GM19455 (cell line): ENCODE measurements at regions not wholly inside any gene's neighbourhood (a gene's known extent, or its start where the extent isn't known, plus 50 kb on each side); places are given as distances from the start of the nearest gene placed in this dataset.
"Not testable (repeated sequence)": the region's sequence is repeated elsewhere in the genome, so short reads cannot be mapped to it uniquely, and the experiment has no call there.

Experiments used
- ATAC-seq: cut with Tn5 transposase; IDR thresholded peaks from one replicate; pipeline ENCODE4 v1.9.1; 2021; ENCODE audit not compliant: unreplicated experiment

- ATAC-seq = no peak
Measured at GRCh38 chr1:189971656-189972055, 506.0 kb downstream of the BRINP3 start.

- no peak for ATAC-seq
Measured at GRCh38 chr1:189977184-189977583, 500.5 kb downstream of the BRINP3 start.

DNA sequence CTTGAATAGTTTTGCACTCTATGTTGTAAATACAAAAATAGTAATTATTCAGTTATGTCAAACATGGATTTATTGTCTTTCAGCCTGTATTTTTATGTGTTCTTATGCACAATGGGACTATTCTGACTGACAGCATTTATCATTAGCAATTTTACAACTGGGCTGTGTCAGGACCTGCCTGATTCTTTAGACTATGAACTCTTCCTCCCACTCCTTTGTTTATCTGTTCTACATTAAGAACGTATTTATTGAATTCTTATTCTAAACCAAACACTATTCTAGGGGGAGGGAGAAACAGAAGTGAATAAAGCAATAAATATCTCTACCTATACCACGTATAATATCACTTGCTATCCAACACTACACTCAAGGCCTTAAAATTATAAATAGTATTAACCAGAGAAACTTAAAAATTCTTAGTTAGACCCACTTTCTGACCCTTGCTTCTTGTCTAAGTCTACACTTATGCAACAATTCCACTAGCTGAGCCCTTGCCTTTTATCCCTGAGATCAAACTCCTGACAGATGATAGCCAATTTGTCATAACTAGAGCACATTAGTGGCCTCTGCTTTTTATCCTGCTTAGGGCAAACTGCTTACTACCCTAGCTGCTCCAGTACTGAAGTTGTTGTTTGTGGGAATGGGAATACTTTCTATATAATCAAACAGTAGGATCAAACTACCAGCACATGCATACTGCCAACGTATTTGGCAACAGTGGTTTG, 494.3 kb downstream of the BRINP3 start:
- no peak for ATAC-seq

- ATAC-seq = no peak
Measured at GRCh38 chr1:189986516-189986915, 491.1 kb downstream of the BRINP3 start.

DNA sequence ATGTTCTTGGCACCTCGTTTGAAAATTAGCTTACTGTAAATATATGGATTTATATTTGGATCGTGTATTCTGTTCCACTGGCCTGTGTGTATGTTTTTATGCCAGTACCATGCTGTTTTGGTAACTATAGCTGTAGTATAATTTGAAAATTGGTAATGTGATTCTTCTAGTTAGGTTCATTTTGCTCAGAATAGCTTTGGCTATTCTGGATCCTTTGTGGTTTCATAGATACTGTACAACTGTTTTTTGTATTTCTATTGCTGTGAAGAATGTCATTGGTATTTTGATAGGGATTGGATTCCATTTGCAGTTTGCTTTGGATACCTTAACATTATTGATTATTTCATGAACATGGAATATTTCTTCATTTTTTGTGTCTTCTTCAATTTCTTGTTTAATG, 490.2 kb downstream of the BRINP3 start:
- ATAC-seq = no peak

DNA sequence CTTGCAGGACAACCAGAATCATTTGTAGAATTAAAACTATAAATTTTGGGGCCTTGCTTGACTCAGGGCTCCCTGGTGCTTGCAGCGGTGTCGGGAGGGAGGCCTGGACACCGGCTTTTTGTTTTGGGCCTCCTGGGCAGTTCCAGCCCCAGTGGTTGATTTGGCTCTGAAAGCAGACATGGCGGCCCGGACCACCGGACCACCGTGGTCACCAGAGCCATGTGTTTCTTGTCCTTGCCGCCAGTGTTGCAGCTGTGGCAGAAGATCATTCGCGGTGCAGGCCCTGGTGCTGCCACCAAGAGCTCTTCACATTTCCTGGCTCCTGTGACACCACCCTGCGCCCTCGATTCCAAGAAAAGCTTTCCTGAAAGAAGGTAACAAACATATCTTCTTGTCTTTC, 484.8 kb downstream of the BRINP3 start:
- ATAC-seq = no peak

DNA sequence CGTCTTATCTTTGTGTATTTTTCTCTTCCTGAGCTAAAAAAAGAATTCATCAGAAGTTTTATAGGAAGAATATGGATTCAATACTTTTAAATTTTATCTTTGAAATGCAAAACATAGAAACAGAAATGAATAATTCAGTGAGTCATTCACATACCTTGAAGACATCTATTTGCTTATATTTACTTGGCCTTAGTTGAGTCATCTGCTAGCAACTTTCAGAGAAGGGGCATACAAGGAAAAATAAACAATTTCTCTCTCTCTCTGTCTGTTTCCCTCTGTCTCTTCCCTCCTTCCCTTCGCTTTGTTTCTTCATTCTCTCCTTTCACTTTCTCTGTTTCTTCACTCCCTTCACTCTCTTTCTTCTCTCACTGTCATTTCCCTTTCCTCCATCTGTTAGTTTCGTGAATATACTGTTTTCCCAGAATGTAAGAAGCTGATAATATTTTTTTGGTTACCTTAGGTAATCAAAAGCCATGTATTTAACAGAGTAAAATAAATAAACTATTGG, 477.2 kb downstream of the BRINP3 start:
- ATAC-seq = no peak

DNA sequence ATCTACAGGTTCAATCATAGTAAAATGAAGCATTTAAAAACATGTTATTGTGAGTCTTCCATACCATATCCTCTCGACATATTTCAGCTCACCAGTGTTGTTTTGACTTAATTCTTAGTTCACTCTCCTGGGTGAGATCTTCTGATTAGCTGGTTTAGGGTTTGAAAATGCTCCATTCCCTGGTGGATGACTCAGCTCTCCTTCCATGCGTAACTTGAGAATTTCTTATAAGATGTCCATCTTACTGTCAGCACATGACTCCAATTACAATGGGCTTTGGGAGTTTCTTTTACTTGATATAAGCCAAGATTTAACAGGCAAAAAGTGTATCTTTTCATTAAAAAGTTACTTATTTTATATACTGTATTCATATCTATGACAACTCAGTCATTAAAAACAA, 476.5 kb downstream of the BRINP3 start:
- no peak for ATAC-seq

DNA sequence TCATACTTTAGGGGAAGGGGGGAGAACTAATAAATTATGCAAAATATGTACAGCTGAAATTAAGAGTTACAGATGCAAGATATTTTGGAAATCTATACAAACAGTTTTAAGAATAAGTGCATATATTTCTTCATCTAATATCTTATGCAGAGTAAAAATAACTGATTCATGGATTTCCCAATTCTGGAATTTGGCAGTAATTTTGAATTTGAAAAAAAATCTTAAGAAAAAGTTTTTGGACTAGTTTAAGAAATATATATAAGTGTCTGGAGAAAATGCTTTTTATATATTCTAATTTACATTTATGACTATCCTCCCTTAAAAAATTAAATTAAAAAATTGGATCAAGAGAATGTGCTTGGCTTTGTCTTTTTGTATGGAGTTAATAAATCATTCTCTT, 474.3 kb downstream of the BRINP3 start:
- no peak for ATAC-seq

DNA sequence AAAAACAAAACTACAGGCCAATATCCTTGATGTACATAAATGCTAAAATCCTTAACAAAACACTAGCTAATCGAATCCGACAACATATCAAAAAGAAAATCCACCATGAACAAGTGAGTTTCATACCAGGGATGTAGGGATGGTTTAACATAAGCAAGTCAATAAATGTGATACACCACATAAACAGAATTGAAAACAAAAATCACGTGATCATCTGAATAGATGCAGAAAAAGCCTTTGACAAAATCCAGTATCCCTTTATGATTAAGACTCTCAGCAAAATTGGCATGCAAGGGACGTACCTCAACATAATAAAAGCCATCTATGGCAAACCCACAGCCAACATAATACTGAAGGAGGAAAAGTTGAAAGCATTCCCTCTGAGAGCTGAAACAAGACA, 466.1 kb downstream of the BRINP3 start:
- no peak for ATAC-seq

DNA sequence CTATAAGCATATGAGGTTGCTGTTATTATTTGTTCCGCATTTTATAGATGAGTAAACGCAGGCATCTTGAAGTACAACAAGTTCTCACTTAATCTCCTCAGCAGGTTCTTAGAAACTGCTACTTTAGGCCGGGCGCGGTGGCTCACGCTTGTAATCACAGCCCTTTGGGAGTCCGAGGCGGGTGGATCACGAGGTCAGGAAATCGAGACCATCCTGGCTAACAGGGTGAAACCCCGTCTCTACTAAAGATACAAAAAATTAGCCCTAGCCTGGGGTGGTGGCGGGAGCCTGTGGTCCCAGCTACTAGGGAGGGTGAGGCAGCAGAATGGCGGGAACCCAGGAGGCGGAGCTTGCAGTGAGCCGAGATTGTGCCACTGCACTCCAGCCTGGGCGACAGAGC, 458.5 kb downstream of the BRINP3 start:
- ATAC-seq = not testable (repeated sequence)

DNA sequence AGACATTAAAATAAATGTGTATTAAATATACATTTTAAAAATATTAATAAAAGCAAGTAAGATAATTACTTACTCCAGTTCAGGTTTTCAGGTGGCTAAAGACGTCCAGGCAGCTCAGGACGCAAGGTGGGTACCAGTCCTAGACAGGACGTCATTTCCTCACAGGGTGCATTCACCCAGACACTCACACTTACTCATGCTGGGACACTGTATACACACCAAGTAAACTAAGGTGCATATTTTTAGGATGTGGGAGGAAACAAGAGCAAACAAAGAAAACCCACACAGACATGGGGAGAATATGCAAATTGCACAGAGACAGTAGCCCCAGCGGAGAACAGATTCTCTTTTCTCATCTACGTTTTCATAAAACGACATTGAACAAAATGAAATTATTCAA, 457.9 kb downstream of the BRINP3 start:
- no peak for ATAC-seq

DNA sequence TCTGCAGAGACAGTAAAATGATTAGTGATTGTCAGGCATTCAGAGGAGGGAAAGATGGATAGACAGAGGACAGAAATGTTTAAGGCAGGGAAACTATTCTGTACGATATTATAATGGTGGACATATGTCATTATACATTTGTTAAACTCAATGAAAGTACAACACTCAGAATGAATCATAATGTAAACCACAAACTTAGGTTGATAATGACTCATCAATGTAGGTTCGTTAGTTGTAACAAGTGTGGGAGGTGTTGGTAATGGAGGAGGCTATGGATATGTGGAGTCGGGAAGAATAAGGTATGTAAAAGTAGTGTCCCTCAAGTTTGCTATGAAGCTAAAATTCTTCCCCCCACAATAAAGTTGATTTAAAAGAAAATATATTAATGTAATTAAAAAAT, 455.0 kb downstream of the BRINP3 start:
- ATAC-seq = no peak

DNA sequence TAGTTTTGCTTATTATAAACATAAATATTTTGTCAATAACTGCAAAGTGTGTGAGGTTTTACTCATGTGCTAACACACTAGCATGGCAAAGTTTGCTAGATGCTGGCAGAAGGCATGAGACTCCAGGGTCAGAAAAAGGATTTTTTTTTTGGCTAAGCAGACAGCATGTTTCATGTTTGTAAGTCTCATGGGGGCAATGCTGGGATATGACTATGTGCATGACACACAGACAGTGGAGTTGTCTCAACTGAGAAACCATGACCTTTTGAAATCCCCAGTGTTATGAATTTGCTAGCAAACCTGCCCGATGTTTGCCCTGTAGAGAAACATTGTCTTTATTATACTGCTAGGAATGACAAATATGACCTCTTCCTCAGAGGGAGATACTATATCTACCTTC, 448.2 kb downstream of the BRINP3 start:
- no peak for ATAC-seq

GRCh38 chr1:190043655-190044054, 434.0 kb downstream of the BRINP3 start:
- no peak for ATAC-seq

GRCh38 chr1:190046231-190046630, 431.4 kb downstream of the BRINP3 start:
- ATAC-seq = no peak
